Liver (tissue), 3 donors: ENCODE measurements at regions not wholly inside any gene's neighbourhood (a gene's known extent, or its start where the extent isn't known, plus 50 kb on each side); places are given as distances from the start of the nearest gene placed in this dataset.

Source experiments
- ATF3 ChIP-seq: IDR thresholded peaks from 2 replicates; pipeline ENCODE4 v1.6.1; 2016; ENCODE audit warnings: antibody characterized with exemption
- CTCF ChIP-seq: fragments of 150-350 bp; IDR thresholded peaks from 2 replicates; pipeline ENCODE4 v1.5.1; 2017; ENCODE audit warnings: improper control_type of control experiment, low read depth, low read length; ENCODE audit not compliant: missing input control
- JUND ChIP-seq, 2 donors: IDR thresholded peaks; 2 replicates each; pipeline ENCODE4 v1.6.1; 2016; ENCODE audit warnings: antibody characterized with exemption in 2 of 2
- MAX ChIP-seq: IDR thresholded peaks from 2 replicates; pipeline ENCODE4 v1.6.1; 2016; ENCODE audit warnings: antibody characterized with exemption
- RAD21 ChIP-seq, 2 donors: IDR thresholded peaks; 2 replicates each; pipeline ENCODE4 v1.6.1; 2016; ENCODE audit warnings: antibody characterized with exemption in 2 of 2, mild to moderate bottlenecking in 2 of 2
- REST ChIP-seq: IDR thresholded peaks from 2 replicates; pipeline ENCODE4 v1.6.1; 2016; ENCODE audit warnings: antibody characterized with exemption, mild to moderate bottlenecking
- RXRA ChIP-seq, 2 donors: IDR thresholded peaks; 2 replicates each; pipeline ENCODE4 v1.6.1; 2017 to 2018; ENCODE audit warnings: antibody characterized with exemption in 2 of 2, mild to moderate bottlenecking in 1 of 2
- SP1 ChIP-seq: IDR thresholded peaks from 2 replicates; pipeline ENCODE4 v1.6.1; 2018; ENCODE audit warnings: antibody characterized with exemption, mild to moderate bottlenecking
- TAF1 ChIP-seq: conservative IDR thresholded peaks from 2 replicates; pipeline ENCODE4 v1.6.1; 2016; ENCODE audit warnings: antibody characterized with exemption, mild to moderate bottlenecking
- YY1 ChIP-seq: IDR thresholded peaks from 2 replicates; pipeline ENCODE4 v1.6.1; 2016; ENCODE audit warnings: antibody characterized with exemption, mild to moderate bottlenecking
- donor health status: healthy.
- donor health status: healthy.

GRCh38 chr3:55165278-55165677 is 237.4 kb upstream of the LRTM1 start:
- TF ChIP-seq MAX (no peak), CTCF (no peak), REST (no peak), SP1 (no peak), JUND (IDR thresholded peaks at IDR 0.05) (no peak), YY1 (no peak), ATF3 (no peak), RAD21 (IDR thresholded peaks at IDR 0.05) (no peak), RXRA (IDR thresholded peaks at IDR 0.05) (no peak), TAF1 (no peak)
